ENCODE measurements at regions not wholly inside any gene's neighbourhood (a gene's known extent, or its start where the extent isn't known, plus 50 kb on each side); places are given as distances from the start of the nearest gene placed in this dataset.

DNA sequence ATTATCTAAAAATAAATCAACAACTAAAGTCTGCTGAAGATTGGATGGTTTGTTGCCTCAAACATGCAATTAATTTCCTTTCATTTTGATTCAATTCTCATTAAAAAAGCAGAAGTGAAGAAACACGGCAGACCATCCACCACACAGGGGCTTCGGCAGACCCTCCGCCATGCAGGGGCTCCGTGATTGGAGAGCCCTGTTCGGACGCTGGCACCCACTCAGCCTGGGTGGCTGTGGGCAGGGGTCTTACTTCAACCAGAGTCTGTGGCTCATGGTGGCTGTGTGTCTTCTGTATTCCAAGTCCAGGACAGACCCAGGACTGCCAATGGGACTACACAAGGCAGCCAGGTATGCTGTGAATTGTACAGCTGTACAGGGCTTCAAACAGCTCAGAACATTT lies 86.9 kb upstream of the FRMD1 start:
- ChIA-PET POLR2A (no interaction called here), CTCF (no interaction called here)
- Histone ChIP-seq H3K27me3 (ENCODE audit: control insufficient read depth, insufficient read depth, low read length) (no peaks in the 10 kb centered on the region), H3K9me3 (ENCODE audit: control insufficient read depth, insufficient read depth, low read length) (peaks cover 21% of the 10 kb centered on the region), H3K27ac (ENCODE audit: low read depth, low read length) (no peak overlapping the region), H3K4me3 (ENCODE audit: low read depth, low read length) (no peak overlapping the region)
- DNase-seq (ENCODE audit: low read depth, low spot score), result no peak
- TF ChIP-seq, protein P1, sequence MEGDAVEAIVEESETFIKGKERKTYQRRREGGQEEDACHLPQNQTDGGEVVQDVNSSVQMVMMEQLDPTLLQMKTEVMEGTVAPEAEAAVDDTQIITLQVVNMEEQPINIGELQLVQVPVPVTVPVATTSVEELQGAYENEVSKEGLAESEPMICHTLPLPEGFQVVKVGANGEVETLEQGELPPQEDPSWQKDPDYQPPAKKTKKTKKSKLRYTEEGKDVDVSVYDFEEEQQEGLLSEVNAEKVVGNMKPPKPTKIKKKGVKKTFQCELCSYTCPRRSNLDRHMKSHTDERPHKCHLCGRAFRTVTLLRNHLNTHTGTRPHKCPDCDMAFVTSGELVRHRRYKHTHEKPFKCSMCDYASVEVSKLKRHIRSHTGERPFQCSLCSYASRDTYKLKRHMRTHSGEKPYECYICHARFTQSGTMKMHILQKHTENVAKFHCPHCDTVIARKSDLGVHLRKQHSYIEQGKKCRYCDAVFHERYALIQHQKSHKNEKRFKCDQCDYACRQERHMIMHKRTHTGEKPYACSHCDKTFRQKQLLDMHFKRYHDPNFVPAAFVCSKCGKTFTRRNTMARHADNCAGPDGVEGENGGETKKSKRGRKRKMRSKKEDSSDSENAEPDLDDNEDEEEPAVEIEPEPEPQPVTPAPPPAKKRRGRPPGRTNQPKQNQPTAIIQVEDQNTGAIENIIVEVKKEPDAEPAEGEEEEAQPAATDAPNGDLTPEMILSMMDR (IDR thresholded peaks at IDR 0.05; ENCODE audit: low read depth, low read length), result no peak

DNA sequence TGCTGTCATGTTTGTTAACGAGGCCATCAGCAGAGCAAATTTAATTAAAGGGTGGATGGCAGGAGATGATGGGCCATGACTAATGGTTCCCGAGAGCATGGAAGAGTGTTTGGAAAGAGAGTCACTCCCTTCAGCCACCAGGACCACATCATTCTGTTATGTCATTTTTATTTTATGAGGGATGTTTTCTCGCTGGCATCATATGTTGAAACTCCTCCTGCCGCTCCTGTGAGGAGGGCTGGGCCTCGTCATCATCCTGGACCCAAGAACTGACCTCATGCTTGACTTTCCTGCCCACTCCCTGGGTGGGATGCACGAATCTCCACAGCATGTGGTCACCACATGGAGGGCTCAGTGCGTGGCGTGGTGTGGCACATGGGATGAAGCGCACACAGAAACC lies 86.4 kb upstream of the FRMD1 start:
- ChIA-PET POLR2A (no interaction called here), CTCF (no interaction called here)
- no peak overlapping the region for H3K4me3 ChIP-seq (ENCODE audit: low read depth, low read length)
- TF ChIP-seq, protein P1 (IDR thresholded peaks at IDR 0.05; ENCODE audit: low read depth, low read length), result no peak
- no peaks in the 10 kb centered on the region for H3K27me3 ChIP-seq (ENCODE audit: control insufficient read depth, insufficient read depth, low read length)
- no peak for DNase-seq (ENCODE audit: low read depth, low spot score)
- H3K27ac ChIP-seq (ENCODE audit: low read depth, low read length), result no peak overlapping the region
- H3K9me3 ChIP-seq (ENCODE audit: control insufficient read depth, insufficient read depth, low read length), result peaks cover 22% of the 10 kb centered on the region

DNA sequence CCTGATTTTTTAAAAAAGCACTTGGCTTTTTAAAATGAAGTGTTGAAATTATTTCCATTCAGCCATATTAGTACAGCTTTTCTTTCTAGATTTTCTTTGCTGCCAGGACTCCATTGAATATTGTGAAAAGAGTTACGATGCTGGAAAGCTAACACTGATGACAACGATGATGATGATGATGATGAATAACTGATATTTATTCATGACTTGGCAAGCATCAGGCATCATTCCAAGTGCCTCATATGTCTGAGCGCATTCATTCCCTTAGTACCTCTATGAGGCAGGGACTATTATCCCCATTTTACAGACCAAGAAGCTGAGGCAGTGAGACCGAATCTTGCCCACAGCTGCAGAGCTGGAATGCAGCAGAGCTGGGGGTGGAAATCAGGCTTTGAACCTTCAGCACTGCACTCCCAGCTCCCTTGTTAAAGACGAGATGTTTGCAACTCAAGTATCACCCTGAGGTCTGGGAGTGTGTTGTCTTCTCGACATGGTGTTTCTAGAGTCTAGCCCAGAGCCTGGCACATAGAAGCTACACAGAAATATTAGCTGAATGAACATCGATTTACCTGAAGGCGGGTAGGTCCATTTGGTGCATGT lies 85.5 kb upstream of the FRMD1 start:
- no peak for DNase-seq (ENCODE audit: low read depth, low spot score)
- H3K27ac ChIP-seq (ENCODE audit: low read depth, low read length), result no peak overlapping the region
- TF ChIP-seq, protein P1 (IDR thresholded peaks at IDR 0.05; ENCODE audit: low read depth, low read length), result no peak
- CTCF ChIA-PET, result no interaction called here
- H3K4me3 ChIP-seq (ENCODE audit: low read depth, low read length), result no peak overlapping the region
- H3K27me3 ChIP-seq (ENCODE audit: control insufficient read depth, insufficient read depth, low read length), result no peaks in the 10 kb centered on the region
- POLR2A ChIA-PET, result no interaction called here
- peaks cover 22% of the 10 kb centered on the region for H3K9me3 ChIP-seq (ENCODE audit: control insufficient read depth, insufficient read depth, low read length)

DNA sequence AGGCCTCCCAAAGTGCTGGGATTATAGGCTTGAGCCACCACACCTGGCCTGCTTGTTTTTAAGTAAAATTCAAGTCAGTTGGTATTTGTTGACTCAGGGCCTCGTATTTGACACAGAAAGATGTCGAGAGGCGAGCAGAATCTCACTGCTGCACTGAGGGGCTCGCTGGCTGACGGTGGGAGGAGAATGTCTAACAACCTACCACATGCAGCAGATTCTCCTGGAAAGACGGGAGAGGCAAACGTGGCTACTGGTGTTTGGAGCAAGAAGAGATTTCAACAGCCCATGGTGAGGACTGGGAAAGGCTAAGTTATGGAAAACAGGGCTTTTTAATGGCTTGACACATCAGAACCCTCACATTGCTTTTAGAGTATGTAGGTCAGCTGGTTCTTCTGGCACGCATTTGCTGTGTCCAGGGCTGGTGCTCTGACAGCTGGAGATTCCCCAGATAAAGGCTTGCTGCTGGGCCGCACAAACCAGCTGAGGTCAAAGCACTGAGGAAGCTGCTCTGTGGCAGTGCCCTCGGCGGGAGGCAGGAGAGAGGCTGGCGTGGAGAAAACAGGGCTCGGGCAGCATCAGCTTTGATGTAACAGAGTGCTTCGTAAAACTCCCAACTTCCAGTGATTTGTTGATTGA lies 84.2 kb upstream of the FRMD1 start:
- POLR2A ChIA-PET, result no interaction called here
- no peak for DNase-seq (ENCODE audit: low read depth, low spot score)
- H3K9me3 ChIP-seq (ENCODE audit: control insufficient read depth, insufficient read depth, low read length), result peaks cover 21% of the 10 kb centered on the region
- H3K27me3 ChIP-seq (ENCODE audit: control insufficient read depth, insufficient read depth, low read length), result no peaks in the 10 kb centered on the region
- CTCF ChIA-PET, result no interaction called here
- H3K4me3 ChIP-seq (ENCODE audit: low read depth, low read length), result no peak overlapping the region
- H3K27ac ChIP-seq (ENCODE audit: low read depth, low read length), result no peak overlapping the region
- TF ChIP-seq, protein P1 (IDR thresholded peaks at IDR 0.05; ENCODE audit: low read depth, low read length), result no peak

DNA sequence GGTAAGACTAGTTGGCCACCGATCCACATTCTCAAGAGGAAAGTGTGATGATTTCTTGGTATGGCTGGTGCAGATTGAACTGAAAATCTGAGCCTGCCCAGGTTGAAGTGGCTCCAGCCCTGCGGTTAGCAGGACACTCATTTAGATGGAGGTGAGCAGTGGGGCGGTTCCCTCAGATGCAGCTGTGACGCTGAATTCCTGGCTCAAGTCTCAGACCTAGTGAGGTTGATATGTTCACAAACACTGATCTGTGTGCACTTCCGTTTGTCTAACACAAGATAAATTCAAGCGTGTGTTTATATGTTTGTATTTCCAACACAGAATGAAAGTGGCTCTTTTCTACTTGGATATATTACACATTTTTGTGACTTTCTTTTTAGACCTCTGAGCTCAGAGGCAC lies 83.4 kb upstream of the FRMD1 start:
- ChIA-PET CTCF (no interaction called here), POLR2A (no interaction called here)
- DNase-seq (ENCODE audit: low read depth, low spot score), result no peak
- H3K4me3 ChIP-seq (ENCODE audit: low read depth, low read length), result no peak overlapping the region
- H3K9me3 ChIP-seq (ENCODE audit: control insufficient read depth, insufficient read depth, low read length), result peaks cover 13% of the 10 kb centered on the region
- H3K27me3 ChIP-seq (ENCODE audit: control insufficient read depth, insufficient read depth, low read length), result no peaks in the 10 kb centered on the region
- no peak overlapping the region for H3K27ac ChIP-seq (ENCODE audit: low read depth, low read length)
- TF ChIP-seq, protein P1 (IDR thresholded peaks at IDR 0.05; ENCODE audit: low read depth, low read length), result no peak
